ENCODE measurements at regions not wholly inside any gene's neighbourhood (a gene's known extent, or its start where the extent isn't known, plus 50 kb on each side); places are given as distances from the start of the nearest gene placed in this dataset.

DNA sequence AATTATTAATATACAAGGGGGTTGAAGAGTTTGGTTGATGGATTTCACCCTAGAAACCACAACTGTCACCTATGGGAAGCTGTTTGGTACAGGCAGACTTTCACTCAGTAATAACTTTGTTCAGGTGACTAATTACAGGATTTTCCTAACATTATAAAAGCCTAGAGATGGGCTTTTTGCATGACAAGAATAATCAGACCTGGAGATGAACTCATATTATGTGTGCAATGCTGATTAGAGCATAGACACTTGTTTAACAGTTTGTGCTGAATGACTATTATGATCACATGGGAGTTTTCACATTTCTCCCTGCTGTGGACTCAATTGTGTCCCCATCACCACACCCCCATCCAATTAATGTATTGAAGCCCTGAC is 90.2 kb upstream of the STEAP4 start:
- TF ChIP-seq, protein P1, sequence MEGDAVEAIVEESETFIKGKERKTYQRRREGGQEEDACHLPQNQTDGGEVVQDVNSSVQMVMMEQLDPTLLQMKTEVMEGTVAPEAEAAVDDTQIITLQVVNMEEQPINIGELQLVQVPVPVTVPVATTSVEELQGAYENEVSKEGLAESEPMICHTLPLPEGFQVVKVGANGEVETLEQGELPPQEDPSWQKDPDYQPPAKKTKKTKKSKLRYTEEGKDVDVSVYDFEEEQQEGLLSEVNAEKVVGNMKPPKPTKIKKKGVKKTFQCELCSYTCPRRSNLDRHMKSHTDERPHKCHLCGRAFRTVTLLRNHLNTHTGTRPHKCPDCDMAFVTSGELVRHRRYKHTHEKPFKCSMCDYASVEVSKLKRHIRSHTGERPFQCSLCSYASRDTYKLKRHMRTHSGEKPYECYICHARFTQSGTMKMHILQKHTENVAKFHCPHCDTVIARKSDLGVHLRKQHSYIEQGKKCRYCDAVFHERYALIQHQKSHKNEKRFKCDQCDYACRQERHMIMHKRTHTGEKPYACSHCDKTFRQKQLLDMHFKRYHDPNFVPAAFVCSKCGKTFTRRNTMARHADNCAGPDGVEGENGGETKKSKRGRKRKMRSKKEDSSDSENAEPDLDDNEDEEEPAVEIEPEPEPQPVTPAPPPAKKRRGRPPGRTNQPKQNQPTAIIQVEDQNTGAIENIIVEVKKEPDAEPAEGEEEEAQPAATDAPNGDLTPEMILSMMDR (conservative IDR thresholded peaks at IDR 0.05; ENCODE audit: low read depth, low read length), result no peak
- TF ChIP-seq EZH2 (IDR thresholded peaks at IDR 0.05; ENCODE audit: borderline replicate concordance, low read depth, low read length, poor library complexity, severe bottlenecking), result no peak

Data from A673 (cell line).